Heart left ventricle (tissue), 16 donors: ENCODE measurements at regions not wholly inside any gene's neighbourhood (a gene's known extent, or its start where the extent isn't known, plus 50 kb on each side); places are given as distances from the start of the nearest gene placed in this dataset.

Source experiments
- ATAC-seq, 4 donors: fragments of 200-7000 bp; cut with Tn5 transposase; one replicate each; pipeline ENCODE4 v1.9.1; 2020 to 2022; ENCODE audit warnings: moderate library complexity in 4 of 4, mild to moderate bottlenecking in 3 of 4, moderate number of reproducible peaks in 1 of 4
- DNase-seq, 5 donors: peaks; one replicate each; pipeline ENCODE4 v3.0.0-alpha.2; 2020
- H3K27ac ChIP-seq, 12 donors: fragments of 200-600 bp; sonication (generic) in 4 of 12; one replicate each; pipeline versions ENCODE4 v1.5.0 to v1.8.0; 2016 to 2022; ENCODE audit warnings: mild to moderate bottlenecking in 2 of 12
- H3K27me3 ChIP-seq, 9 donors: fragments of 200-600 bp; sonication (generic) in 2 of 9; one replicate each; pipeline versions ENCODE4 v1.5.1 to v1.8.0; 2016 to 2022; ENCODE audit warnings: mild to moderate bottlenecking in 3 of 9
- H3K36me3 ChIP-seq, 9 donors: fragments of 200-600 bp; sonication (generic) in 2 of 9; one replicate each; pipeline versions ENCODE4 v1.5.0 to v1.8.0; 2018 to 2022; ENCODE audit warnings: mild to moderate bottlenecking in 2 of 9
- H3K4me1 ChIP-seq, 12 donors: fragments of 200-600 bp; sonication (generic) in 4 of 12; one replicate each; pipeline versions ENCODE4 v1.5.0 to v1.8.0; 2016 to 2022; ENCODE audit warnings: mild to moderate bottlenecking in 3 of 12
- H3K4me3 ChIP-seq, 12 donors: fragments of 200-600 bp; sonication (generic) in 4 of 12; one replicate each; pipeline versions ENCODE4 v1.5.0 to v1.8.0; 2017 to 2022; ENCODE audit warnings: mild to moderate bottlenecking in 9 of 12, moderate library complexity in 4 of 12
- H3K9me3 ChIP-seq, 12 donors: fragments of 200-600 bp; sonication (generic) in 4 of 12; one replicate each; pipeline versions ENCODE4 v1.5.0 to v1.8.0; 2016 to 2022; ENCODE audit warnings: mild to moderate bottlenecking in 1 of 12
- POLR2A ChIP-seq, 2 donors: fragments of 450-650 bp; IDR thresholded peaks; one replicate each; pipeline ENCODE4 v1.6.1; 2017; ENCODE audit warnings: antibody characterized with exemption in 2 of 2, mild to moderate bottlenecking in 2 of 2, moderate library complexity in 2 of 2
- WGBS, 4 donors: extraction: QIAGEN DNeasy Blood & Tissue Kit in 2 of 4; methylation state at CpG; one replicate each; pipeline versions ENCODE4 v1.1.5 to v1.1.7; 2013 to 2018; 5-methylcytosine and 5-hydroxymethylcytosine counted together
- intact Hi-C, 10 donors: fragments of 100-400 bp; cut with DNase I; formaldehyde crosslinking; loops; one replicate each; pipeline versions ENCODE4 v1.11.1 to v1.14.2; 2022
- TF ChIP-seq, protein P1 (sequence below), 12 donors: fragments of 200-600 bp; sonication (generic) in 4 of 12; IDR thresholded peaks; one replicate each; pipeline versions ENCODE4 v1.5.0 to v1.8.0; 2018 to 2022; ENCODE audit warnings: antibody characterized with exemption in 12 of 12, mild to moderate bottlenecking in 5 of 12
- donor health status: ischemic (EF 13 %, LVEDD 7.1; RV severe dilation, severe dysfunction).
- donor health status: healthy with polysubstance abuse.
- donor health status: DM: no; HTN: yes; CAD: no.
- donor health status: DM: no; HTN: no; CAD: no.
- donor health status: ischemic (EF 25% LVEDD 6.9; RV normal size, moderate dysfunction).
- donor health status: ischemic (EF 25% LVEDD 5.7; RV mildly dilated, moderate dysfunction).
- donor health status: healthy.
- donor health status: DM: yes; HTN: yes; CAD: no.
- donor health status: ischemic (EF 35%, LVEDD 5.7; RV mildly dilated, moderate dysfunction).
- donor health status: nonischemic (EF 11% LVEDD 7.7; RV severe dilation, severe dysfunction).
- donor health status: DM: yes; HTN: yes; CAD: no.
- donor health status: PGD.
- donor health status: ischemic (EF 29% LVEDD 5.4; RV normal size, mild dysfunction).
- donor health status: nonischemic (EF 23%, LVEDD 6.1; RV moderate dilation, normal function).

DNA sequence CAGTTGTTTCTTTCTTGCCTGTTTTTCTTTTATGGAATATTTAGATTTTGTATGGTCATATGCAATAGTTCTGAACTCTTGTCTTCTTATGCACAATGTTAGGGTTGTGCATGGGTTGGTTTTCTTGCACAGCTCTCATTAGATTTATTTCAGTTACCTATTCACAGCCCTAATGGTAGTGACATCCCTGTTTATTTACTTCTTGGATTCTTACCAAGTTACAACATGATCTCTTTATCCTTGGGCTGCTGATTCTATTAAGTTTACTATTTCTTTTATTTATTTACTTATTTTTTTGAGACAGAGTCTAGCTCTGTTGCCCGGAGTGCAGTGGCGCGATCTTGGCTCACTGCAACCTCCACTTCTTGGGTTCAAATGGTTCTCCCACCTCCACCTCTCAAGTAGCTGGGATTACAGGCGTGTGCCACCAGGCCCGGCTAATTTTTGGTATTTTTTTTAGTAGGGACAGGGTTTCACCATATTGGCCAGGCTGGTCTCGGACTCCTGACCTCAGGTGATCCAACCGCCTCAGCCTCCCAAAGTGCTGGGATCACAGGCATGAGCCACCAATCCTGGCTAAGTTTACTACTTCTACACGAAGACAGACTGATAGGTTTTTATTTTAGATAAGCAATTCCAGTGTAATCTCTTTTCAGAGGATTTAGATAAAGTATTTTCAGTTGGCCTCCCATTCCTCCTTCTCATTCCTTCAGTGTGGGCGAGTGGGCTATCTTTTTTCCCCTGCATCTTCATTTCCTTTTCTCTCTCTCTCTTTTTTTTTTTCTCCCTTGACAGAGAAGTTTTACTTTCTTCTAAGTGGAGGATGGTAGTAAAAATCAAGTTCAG, 395.1 kb upstream of the RGS6 start:
- no peak overlapping the region for H3K27ac ChIP-seq
- TF ChIP-seq, protein P1, sequence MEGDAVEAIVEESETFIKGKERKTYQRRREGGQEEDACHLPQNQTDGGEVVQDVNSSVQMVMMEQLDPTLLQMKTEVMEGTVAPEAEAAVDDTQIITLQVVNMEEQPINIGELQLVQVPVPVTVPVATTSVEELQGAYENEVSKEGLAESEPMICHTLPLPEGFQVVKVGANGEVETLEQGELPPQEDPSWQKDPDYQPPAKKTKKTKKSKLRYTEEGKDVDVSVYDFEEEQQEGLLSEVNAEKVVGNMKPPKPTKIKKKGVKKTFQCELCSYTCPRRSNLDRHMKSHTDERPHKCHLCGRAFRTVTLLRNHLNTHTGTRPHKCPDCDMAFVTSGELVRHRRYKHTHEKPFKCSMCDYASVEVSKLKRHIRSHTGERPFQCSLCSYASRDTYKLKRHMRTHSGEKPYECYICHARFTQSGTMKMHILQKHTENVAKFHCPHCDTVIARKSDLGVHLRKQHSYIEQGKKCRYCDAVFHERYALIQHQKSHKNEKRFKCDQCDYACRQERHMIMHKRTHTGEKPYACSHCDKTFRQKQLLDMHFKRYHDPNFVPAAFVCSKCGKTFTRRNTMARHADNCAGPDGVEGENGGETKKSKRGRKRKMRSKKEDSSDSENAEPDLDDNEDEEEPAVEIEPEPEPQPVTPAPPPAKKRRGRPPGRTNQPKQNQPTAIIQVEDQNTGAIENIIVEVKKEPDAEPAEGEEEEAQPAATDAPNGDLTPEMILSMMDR (IDR thresholded peaks at IDR 0.05) = no peak
- no peak for TF ChIP-seq POLR2A (IDR thresholded peaks at IDR 0.05)
- H3K4me3 ChIP-seq = no peak overlapping the region
- H3K4me1 ChIP-seq = peaks cover 0 to 52% (median 22%) of the 10 kb centered on the region in 12 donors
- H3K27me3 ChIP-seq = no peaks in the 10 kb centered on the region
- no peak for DNase-seq
- 91 to 94% (median 92%) methylated on average over 9 of the region's 9 CpGs for WGBS, 4 donors
- no peaks in the 10 kb centered on the region for H3K9me3 ChIP-seq
- intact Hi-C loops = no loop called here
- H3K36me3 ChIP-seq = no peaks in the 10 kb centered on the region
- ATAC-seq = no peak

DNA sequence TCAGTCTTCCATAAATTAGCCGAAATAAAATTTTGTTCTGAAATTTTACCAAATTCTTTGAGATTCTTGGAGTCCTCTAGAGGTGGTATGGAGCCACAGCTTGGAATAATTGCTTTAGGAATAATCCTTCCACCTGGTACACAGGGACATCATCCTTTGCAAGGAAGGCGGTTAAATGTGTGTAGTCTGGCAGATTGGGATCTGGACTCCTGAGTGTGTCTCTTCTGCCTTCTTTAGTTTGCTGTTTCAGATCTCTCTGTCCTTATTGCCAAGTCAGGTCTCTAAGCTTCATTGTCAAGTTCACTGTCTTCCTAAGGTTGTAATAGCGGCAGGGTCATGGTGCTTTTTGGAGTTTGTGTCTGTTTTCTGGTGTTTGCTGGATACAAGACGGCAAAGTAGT, 393.9 kb upstream of the RGS6 start:
- Histone ChIP-seq H3K4me3 (no peak overlapping the region), H3K36me3 (no peaks in the 10 kb centered on the region), H3K4me1 (peaks cover 0 to 46% (median 22%) of the 10 kb centered on the region in 12 donors), H3K27me3 (no peaks in the 10 kb centered on the region), H3K27ac (no peak overlapping the region), H3K9me3 (no peaks in the 10 kb centered on the region)
- ATAC-seq = no peak
- DNase-seq = no peak
- TF ChIP-seq, protein P1 (IDR thresholded peaks at IDR 0.05) = no peak
- TF ChIP-seq POLR2A (IDR thresholded peaks at IDR 0.05) = no peak
- intact Hi-C loops = no loop called here
- 81 to 97% (median 90%) methylated on average over 4 of the region's 4 CpGs for WGBS, 4 donors

DNA sequence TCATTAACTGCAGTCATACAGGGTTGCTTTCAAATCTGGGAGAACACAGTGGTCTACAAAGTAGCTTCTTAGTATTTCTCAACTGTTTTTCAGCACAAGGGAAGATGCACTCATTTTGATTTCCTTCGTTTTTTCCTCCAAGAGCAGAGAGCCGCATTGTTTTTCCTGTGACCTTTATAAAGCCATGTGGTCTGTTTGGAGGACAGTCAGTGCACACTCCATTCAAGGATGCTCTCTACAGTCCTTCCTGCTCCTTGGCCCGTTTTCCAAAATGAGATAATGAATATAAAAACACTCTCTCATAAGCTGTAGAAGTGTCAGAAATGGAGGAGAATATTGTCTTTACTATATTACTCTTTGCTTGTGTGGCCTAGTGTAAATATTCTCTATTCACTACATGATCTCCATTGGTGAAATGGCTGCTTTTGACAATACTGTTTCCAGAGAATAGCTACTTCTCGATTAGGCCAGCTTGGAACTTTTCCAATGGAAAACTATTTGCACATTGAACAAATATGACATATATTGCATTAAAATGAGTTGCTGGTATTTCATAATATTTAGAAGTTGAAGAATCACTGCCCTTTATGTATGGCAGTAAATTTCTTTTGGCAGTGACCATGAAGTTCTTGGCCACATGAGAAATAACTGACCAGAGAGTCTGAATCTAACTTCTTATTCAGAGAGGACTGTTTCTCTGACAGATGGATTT, 393.1 kb upstream of the RGS6 start:
- Histone ChIP-seq H3K4me1 (peaks cover 0 to 46% (median 22%) of the 10 kb centered on the region in 12 donors), H3K36me3 (no peaks in the 10 kb centered on the region), H3K4me3 (no peak overlapping the region), H3K27me3 (no peaks in the 10 kb centered on the region), H3K27ac (peak overlapping the region in 6 of 12 donors; percentile 3 to 65 (median 26)), H3K9me3 (no peaks in the 10 kb centered on the region)
- 22 to 32% (median 27%) methylated on average over 4 of the region's 4 CpGs for WGBS, 4 donors
- DNase-seq (no peak), ATAC-seq (peak in 2 of 4 donors; percentile 39 to 52)
- no peak for TF ChIP-seq POLR2A (IDR thresholded peaks at IDR 0.05)
- TF ChIP-seq, protein P1 (IDR thresholded peaks at IDR 0.05) = no peak
- intact Hi-C loops = no loop called here
